ENCODE measurements at regions not wholly inside any gene's neighbourhood (a gene's known extent, or its start where the extent isn't known, plus 50 kb on each side); places are given as distances from the start of the nearest gene placed in this dataset.

DNA sequence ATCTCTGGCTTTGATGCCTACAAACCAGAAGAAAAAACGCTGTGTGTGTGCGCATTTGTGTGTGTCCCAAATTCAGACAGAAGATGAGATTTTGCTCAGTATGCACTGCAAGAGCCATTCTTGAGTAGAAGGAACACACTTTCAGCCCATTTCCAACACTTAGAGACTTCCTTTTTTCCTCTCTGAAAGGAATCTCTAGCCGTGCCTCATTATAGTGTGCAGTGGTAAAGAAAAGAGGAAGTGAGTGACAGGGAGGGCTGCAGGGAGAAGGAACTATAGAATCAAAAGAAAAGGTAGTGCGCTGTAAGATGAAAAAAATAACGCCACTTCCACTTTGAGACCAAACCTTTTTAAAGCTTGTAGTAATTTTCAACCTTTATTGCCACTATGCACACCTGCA is 1400.9 kb upstream of the FLRT2 start:
- Histone ChIP-seq H3K9me3 (ENCODE audit: control insufficient read depth in 1 of 2, insufficient read depth in 1 of 2, low read length in 2 of 2) (peaks cover 0 to 4% of the 10 kb centered on the region in 2 experiments), H3K4me1 (ENCODE audit: insufficient read depth, low read length) (no peaks in the 10 kb centered on the region), H3K27ac (ENCODE audit: low read depth in 1 of 2, low read length in 2 of 2) (no peak overlapping the region), H3K4me3 (ENCODE audit: low read length) (no peak overlapping the region), H3K36me3 (ENCODE audit: insufficient read depth, low read length) (no peaks in the 10 kb centered on the region), H3K27me3 (ENCODE audit: control insufficient read depth in 1 of 2, insufficient read depth in 2 of 2, low read length in 2 of 2) (no peaks in the 10 kb centered on the region)
- POLR2A ChIA-PET, result no interaction called here
- H3K27me3 Mint-ChIP-seq, result no peaks in the 10 kb centered on the region
- H3K27ac Mint-ChIP-seq, result no peak overlapping the region
- no peak for ATAC-seq (ENCODE audit: poor library complexity)
- no peaks in the 10 kb centered on the region for H3K4me1 Mint-ChIP-seq (ENCODE audit: low read depth)
- intact Hi-C loops (cut with DNase I, micrococcal nuclease), result no loop called here
- DNase-seq, result peak in 3 of 14 experiments; percentile 1 to 3 (median 1)
- TF ChIP-seq, protein P1, sequence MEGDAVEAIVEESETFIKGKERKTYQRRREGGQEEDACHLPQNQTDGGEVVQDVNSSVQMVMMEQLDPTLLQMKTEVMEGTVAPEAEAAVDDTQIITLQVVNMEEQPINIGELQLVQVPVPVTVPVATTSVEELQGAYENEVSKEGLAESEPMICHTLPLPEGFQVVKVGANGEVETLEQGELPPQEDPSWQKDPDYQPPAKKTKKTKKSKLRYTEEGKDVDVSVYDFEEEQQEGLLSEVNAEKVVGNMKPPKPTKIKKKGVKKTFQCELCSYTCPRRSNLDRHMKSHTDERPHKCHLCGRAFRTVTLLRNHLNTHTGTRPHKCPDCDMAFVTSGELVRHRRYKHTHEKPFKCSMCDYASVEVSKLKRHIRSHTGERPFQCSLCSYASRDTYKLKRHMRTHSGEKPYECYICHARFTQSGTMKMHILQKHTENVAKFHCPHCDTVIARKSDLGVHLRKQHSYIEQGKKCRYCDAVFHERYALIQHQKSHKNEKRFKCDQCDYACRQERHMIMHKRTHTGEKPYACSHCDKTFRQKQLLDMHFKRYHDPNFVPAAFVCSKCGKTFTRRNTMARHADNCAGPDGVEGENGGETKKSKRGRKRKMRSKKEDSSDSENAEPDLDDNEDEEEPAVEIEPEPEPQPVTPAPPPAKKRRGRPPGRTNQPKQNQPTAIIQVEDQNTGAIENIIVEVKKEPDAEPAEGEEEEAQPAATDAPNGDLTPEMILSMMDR (IDR thresholded peaks at IDR 0.05), result no peak
- CTCF ChIA-PET, result no interaction called here
- no peak overlapping the region for H3K4me3 Mint-ChIP-seq
- H3K9me3 Mint-ChIP-seq, result peaks cover 8% of the 10 kb centered on the region
- no peaks in the 10 kb centered on the region for H3K36me3 Mint-ChIP-seq (ENCODE audit: low read depth)

DNA sequence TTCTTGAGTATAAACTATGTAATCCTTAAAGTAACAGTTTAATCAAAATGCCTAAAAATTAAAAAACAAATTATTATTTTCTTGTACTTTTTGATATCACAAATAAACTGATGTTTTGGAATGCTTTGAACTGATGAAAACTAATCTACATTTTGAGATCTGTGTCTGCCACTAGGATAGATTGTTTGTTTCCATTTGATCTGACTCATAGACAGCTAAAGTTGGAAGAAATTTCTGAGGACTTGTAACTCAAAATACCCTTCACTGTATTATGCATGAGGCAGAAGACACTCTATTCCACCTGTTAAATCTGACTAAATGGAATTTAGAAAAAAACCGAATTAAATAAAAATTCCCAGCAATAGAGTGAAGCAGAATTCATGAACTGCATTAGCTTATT is 1400.0 kb upstream of the FLRT2 start:
- Mint-ChIP-seq H3K4me3 (no peak overlapping the region), H3K36me3 (ENCODE audit: low read depth) (no peaks in the 10 kb centered on the region), H3K27me3 (no peaks in the 10 kb centered on the region), H3K9me3 (peaks cover 8% of the 10 kb centered on the region), H3K4me1 (ENCODE audit: low read depth) (no peaks in the 10 kb centered on the region), H3K27ac (no peak overlapping the region)
- Histone ChIP-seq H3K9me3 (ENCODE audit: control insufficient read depth in 1 of 2, insufficient read depth in 1 of 2, low read length in 2 of 2) (peaks cover 0 to 4% of the 10 kb centered on the region in 2 experiments), H3K36me3 (ENCODE audit: insufficient read depth, low read length) (no peaks in the 10 kb centered on the region), H3K4me1 (ENCODE audit: insufficient read depth, low read length) (no peaks in the 10 kb centered on the region), H3K27ac (ENCODE audit: low read depth in 1 of 2, low read length in 2 of 2) (no peak overlapping the region), H3K4me3 (ENCODE audit: low read length) (no peak overlapping the region), H3K27me3 (ENCODE audit: control insufficient read depth in 1 of 2, insufficient read depth in 2 of 2, low read length in 2 of 2) (no peaks in the 10 kb centered on the region)
- ChIA-PET POLR2A (no interaction called here), CTCF (no interaction called here)
- DNase-seq (no peak), ATAC-seq (ENCODE audit: poor library complexity) (no peak)
- intact Hi-C loops (cut with DNase I, micrococcal nuclease), result no loop called here
- TF ChIP-seq, protein P1 (IDR thresholded peaks at IDR 0.05), result no peak

DNA sequence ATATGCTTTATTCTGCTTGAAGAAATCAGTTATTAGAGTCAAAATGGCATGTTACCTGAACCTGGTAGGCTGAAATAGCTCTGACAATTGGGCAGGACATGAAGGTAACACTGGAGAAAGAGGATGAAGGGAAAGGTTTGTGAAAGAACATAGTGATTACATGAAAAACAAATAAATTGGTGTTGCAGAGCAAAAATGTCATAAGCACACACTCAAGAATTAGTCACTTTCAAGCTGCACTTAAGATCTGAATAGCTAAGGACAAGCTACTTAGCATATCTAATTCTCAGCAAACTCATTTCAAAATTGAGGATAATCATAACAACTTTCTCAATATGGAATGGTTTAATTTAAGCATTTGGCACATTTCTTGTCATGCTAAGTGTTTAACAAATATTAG is 1398.0 kb upstream of the FLRT2 start:
- DNase-seq (no peak), ATAC-seq (ENCODE audit: poor library complexity) (no peak)
- no peaks in the 10 kb centered on the region for H3K4me1 Mint-ChIP-seq (ENCODE audit: low read depth)
- Histone ChIP-seq H3K9me3 (ENCODE audit: control insufficient read depth in 1 of 2, insufficient read depth in 1 of 2, low read length in 2 of 2) (peaks cover 0 to 4% of the 10 kb centered on the region in 2 experiments), H3K27ac (ENCODE audit: low read depth in 1 of 2, low read length in 2 of 2) (no peak overlapping the region), H3K4me3 (ENCODE audit: low read length) (no peak overlapping the region), H3K27me3 (ENCODE audit: control insufficient read depth in 1 of 2, insufficient read depth in 2 of 2, low read length in 2 of 2) (no peaks in the 10 kb centered on the region), H3K4me1 (ENCODE audit: insufficient read depth, low read length) (no peaks in the 10 kb centered on the region), H3K36me3 (ENCODE audit: insufficient read depth, low read length) (no peaks in the 10 kb centered on the region)
- intact Hi-C loops (cut with DNase I, micrococcal nuclease), result no loop called here
- ChIA-PET CTCF (interaction anchor here (0.9 kb wide), 1 partner anchor 14 kb away, joined by 3 read pairs; no protein-coding TSS in a partner anchor), POLR2A (no interaction called here)
- H3K27ac Mint-ChIP-seq, result no peak overlapping the region
- no peaks in the 10 kb centered on the region for H3K36me3 Mint-ChIP-seq (ENCODE audit: low read depth)
- no peak overlapping the region for H3K4me3 Mint-ChIP-seq
- H3K27me3 Mint-ChIP-seq, result no peaks in the 10 kb centered on the region
- TF ChIP-seq, protein P1 (IDR thresholded peaks at IDR 0.05), result no peak
- H3K9me3 Mint-ChIP-seq, result peaks cover 14% of the 10 kb centered on the region

All from CD4-positive, alpha-beta T cell (primary cell).